A673 (cell line): ENCODE measurements at regions not wholly inside any gene's neighbourhood (a gene's known extent, or its start where the extent isn't known, plus 50 kb on each side); places are given as distances from the start of the nearest gene placed in this dataset.
A peak's percentile ranks its signal among the peaks of the same experiment; 100 is the strongest.

Source experiments
- BruUV-seq: library from RNA; stranded (reverse); fragments of 400-500 nt; replicated peaks from 2 replicates; lab custom pipeline; 2021; lab: Mats Ljungman, UMichigan
- CTCF ChIA-PET: fragments of 300-600 bp; sonication (Branson Sonifier 250); formaldehyde crosslinking; loops from one replicate; lab custom pipeline; 2022; ENCODE audit warnings: antibody characterized with exemption; lab: Charles Lee
- POLR2A ChIA-PET: fragments of 300-600 bp; sonication (Branson Sonifier 250); formaldehyde crosslinking; loops from one replicate; lab custom pipeline; 2022; ENCODE audit warnings: antibody characterized with exemption; ENCODE audit not compliant: low non-redundant PET; lab: Charles Lee
- DNase-seq: peaks from one replicate; pipeline ENCODE4 v3.0.0-alpha.2; 2015; ENCODE audit warnings: low spot score
- H3K27ac ChIP-seq: fragments of 200-600 bp; sonication (generic); 2 replicates; pipeline ENCODE4 v1.5.1; 2016; ENCODE audit warnings: mixed run types, low read depth, mild to moderate bottlenecking, mixed read lengths, antibody characterized with exemption, low read length; ENCODE audit not compliant: poor library complexity, severe bottlenecking
- H3K27me3 ChIP-seq: fragments of 200-600 bp; sonication (generic); replicated peaks from 2 replicates; pipeline ENCODE4 v1.6.1; 2017; ENCODE audit warnings: mixed run types, low read depth, mild to moderate bottlenecking, mixed read lengths, antibody characterized with exemption, low read length; ENCODE audit not compliant: insufficient read depth, poor library complexity
- H3K36me3 ChIP-seq: fragments of 200-600 bp; sonication (generic); 2 replicates; pipeline ENCODE4 v1.6.1; 2016; ENCODE audit warnings: mixed run types, mild to moderate bottlenecking, mixed read lengths, antibody characterized with exemption, low read length; ENCODE audit not compliant: insufficient read depth, poor library complexity, severe bottlenecking
- H3K4me1 ChIP-seq: fragments of 200-600 bp; sonication (generic); 2 replicates; pipeline ENCODE4 v1.6.1; 2017; ENCODE audit warnings: mixed run types, mild to moderate bottlenecking, mixed read lengths, antibody characterized with exemption, low read length; ENCODE audit not compliant: insufficient read depth, poor library complexity, severe bottlenecking
- H3K4me3 ChIP-seq: fragments of 200-600 bp; sonication (generic); 2 replicates; pipeline ENCODE4 v1.5.1; 2016; ENCODE audit warnings: low read depth, mixed run types, mild to moderate bottlenecking, mixed read lengths, low read length; ENCODE audit not compliant: poor library complexity, severe bottlenecking
- H3K9me3 ChIP-seq: fragments of 200-600 bp; sonication (generic); 2 replicates; pipeline ENCODE4 v1.6.1; 2016; ENCODE audit warnings: mixed run types, low read depth, mild to moderate bottlenecking, mixed read lengths, antibody characterized with exemption, low read length; ENCODE audit not compliant: poor library complexity, severe bottlenecking
- EZH2 ChIP-seq: fragments of 200-600 bp; sonication (generic); IDR thresholded peaks from 2 replicates; pipeline ENCODE4 v1.6.1; 2017; ENCODE audit warnings: borderline replicate concordance, low read depth, mild to moderate bottlenecking, mixed read lengths, antibody characterized with exemption, low read length; ENCODE audit not compliant: poor library complexity, severe bottlenecking
- intact Hi-C: fragments of 100-400 bp; cut with micrococcal nuclease; formaldehyde crosslinking; loops from one replicate; pipeline ENCODE4 v1.10.0; 2022; ENCODE audit not compliant: unreplicated experiment
- TF ChIP-seq, protein P1 (sequence below): fragments of 300-800, 200-600 bp; sonication (generic); conservative IDR thresholded peaks from 2 replicates; pipeline ENCODE4 v1.5.1; 2017; ENCODE audit warnings: low read depth, mild to moderate bottlenecking, antibody characterized with exemption, low read length, moderate library complexity, mixed read lengths

DNA sequence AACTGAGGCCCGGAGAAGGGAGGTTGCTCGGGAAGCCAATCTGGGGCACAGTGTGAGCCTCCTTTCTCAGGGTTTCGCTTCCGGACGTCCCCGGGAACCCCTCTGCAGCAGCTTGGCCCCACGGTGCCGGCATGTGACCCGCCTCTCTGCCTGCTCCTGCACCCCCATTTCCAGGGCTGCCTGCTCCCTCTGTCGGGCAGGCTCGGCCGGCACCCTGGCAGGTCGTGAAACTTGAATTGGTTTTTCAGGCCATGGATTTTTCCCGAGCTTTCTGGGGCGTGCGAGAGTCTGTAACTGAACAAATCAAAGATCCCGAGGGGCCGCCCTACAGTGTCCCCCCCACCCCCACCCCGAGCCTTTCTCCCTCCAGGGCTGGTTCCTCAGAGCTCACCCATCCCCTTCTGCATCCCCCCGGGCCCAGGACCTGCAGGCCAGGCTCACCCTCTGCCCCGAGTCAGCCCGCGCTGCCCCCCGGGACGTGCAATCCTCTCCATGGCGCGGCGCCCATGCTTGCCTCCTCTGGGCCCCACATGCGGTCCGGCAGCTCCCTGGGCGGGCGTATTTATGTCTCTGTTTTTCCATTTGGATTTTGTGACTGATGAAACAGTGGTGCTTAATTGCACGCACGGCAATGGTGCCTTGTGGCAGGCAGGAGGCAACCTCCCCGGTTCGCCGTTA is 58.1 kb downstream of the UNCX start:
- POLR2A ChIA-PET: no interaction called here
- Histone ChIP-seq H3K4me3 (peak overlapping the region; percentile 39), H3K36me3 (no peaks in the 10 kb centered on the region), H3K27me3 (no peaks in the 10 kb centered on the region), H3K9me3 (no peaks in the 10 kb centered on the region), H3K27ac (peak overlapping the region; percentile 91), H3K4me1 (peaks cover 38% of the 10 kb centered on the region)
- intact Hi-C loops: loop anchor here (5.0 kb wide), 1 partner anchor 64 kb away; no protein-coding TSS in a partner anchor
- TF ChIP-seq, protein P1, sequence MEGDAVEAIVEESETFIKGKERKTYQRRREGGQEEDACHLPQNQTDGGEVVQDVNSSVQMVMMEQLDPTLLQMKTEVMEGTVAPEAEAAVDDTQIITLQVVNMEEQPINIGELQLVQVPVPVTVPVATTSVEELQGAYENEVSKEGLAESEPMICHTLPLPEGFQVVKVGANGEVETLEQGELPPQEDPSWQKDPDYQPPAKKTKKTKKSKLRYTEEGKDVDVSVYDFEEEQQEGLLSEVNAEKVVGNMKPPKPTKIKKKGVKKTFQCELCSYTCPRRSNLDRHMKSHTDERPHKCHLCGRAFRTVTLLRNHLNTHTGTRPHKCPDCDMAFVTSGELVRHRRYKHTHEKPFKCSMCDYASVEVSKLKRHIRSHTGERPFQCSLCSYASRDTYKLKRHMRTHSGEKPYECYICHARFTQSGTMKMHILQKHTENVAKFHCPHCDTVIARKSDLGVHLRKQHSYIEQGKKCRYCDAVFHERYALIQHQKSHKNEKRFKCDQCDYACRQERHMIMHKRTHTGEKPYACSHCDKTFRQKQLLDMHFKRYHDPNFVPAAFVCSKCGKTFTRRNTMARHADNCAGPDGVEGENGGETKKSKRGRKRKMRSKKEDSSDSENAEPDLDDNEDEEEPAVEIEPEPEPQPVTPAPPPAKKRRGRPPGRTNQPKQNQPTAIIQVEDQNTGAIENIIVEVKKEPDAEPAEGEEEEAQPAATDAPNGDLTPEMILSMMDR: peak; percentile 34; the same call in 1 of the 2 replicates
- TF ChIP-seq EZH2: no peak
- BruUV-seq: no TSS peak
- CTCF ChIA-PET: interaction anchor here (0.7 to 1.3 kb wide), 3 partner anchors 21 to 93 kb away, joined by 3 to 4 read pairs (median 3); no protein-coding TSS in a partner anchor
- DNase-seq: peak; percentile 70

DNA sequence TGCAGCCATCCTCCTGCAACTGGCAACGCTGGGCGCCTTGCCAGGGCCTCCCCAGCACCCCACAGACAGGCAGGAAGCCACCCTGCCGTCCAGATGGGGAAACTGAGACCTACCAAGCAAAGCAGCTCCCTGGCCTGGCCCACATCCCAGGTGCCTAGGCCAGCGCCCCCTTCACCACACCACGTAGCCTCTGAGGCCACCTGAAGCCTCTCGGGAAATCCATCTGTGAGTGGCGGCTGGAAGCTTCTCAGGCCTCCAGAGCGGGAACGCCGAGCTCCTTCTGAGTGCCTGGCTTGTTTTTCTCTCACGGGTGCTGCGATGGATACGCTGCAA is 58.7 kb downstream of the UNCX start:
- intact Hi-C loops: loop anchor here (5.0 kb wide), 1 partner anchor 64 kb away; no protein-coding TSS in a partner anchor
- ChIA-PET CTCF (no interaction called here), POLR2A (no interaction called here)
- BruUV-seq: no TSS peak
- no peaks in the 10 kb centered on the region for H3K27me3 ChIP-seq
- H3K27ac ChIP-seq: peak overlapping the region; percentile 91
- H3K36me3 ChIP-seq: no peaks in the 10 kb centered on the region
- H3K4me3 ChIP-seq: no peak overlapping the region
- no peaks in the 10 kb centered on the region for H3K9me3 ChIP-seq
- H3K4me1 ChIP-seq: peaks cover 38% of the 10 kb centered on the region
- no peak for DNase-seq
- TF ChIP-seq, protein P1: no peak
- no peak for TF ChIP-seq EZH2

DNA sequence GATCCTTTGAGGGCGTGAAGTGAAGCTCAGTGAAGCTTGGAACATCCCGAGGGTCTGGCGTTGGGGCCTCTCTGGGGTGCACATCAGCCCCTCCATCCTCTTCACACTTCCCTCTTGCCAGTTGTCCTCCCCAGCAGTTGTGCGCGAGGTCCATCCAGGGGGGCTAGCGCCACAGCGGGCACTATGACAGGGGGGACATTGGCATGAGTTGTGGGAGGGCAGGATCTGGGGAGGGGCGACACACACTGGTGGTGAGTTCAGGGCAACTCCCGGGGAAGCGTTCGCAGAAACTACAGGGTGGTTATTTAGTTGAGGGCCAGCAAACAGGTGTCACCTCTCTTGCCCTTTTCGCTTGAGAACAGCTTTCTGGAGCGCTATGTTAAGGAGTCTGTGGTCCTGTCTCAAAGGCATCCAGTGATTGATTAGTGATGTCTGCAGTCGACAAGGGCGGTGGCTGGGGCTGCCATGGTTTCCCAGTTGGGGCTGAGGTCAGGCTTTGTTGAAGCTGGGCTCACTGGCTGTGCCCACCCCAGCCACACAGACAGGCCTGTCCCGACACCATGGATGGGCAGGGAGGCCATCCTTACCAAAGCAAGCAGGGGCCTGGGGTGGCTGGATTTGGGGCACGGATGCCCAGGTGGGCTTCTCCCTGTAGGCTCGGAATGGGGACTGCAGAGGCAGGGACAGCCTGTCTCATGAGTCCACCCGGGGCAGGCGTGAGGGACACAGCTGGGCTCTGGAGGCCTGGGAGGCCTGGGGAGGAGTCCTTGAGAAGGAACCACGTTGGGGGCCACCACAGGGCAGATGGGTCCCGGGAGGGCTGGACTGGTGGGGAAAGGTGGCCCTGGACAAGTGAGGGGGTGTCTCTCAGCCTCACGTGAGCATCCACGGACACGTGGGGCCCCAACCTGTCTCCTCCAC is 59.4 kb downstream of the UNCX start:
- no peak for DNase-seq
- Histone ChIP-seq H3K27ac (peak overlapping the region; percentile 91), H3K4me3 (no peak overlapping the region), H3K9me3 (no peaks in the 10 kb centered on the region), H3K4me1 (peaks cover 45% of the 10 kb centered on the region), H3K36me3 (no peaks in the 10 kb centered on the region), H3K27me3 (no peaks in the 10 kb centered on the region)
- TF ChIP-seq, protein P1: no peak
- no peak for TF ChIP-seq EZH2
- no TSS peak for BruUV-seq
- POLR2A ChIA-PET: no interaction called here
- CTCF ChIA-PET: no interaction called here
- intact Hi-C loops: loop anchor here (5.0 kb wide), 1 partner anchor 65 kb away; no protein-coding TSS in a partner anchor
